T-cell (primary cell): ENCODE measurements at regions not wholly inside any gene's neighbourhood (a gene's known extent, or its start where the extent isn't known, plus 50 kb on each side); places are given as distances from the start of the nearest gene placed in this dataset.

ENCODE experiments used
- ATAC-seq, 4 experiments: fragments of 200-7000 bp in 3 of 4; fragments of 150-1000 bp in 1 of 4; cut with Tn5 transposase; replicated peaks in 1 of 4; 1 replicate in 3 of 4; 2 replicates in 1 of 4; pipeline ENCODE4 v1.10.0; 2021; ENCODE audit warnings: moderate library complexity in 3 of 4, mild to moderate bottlenecking in 2 of 4, moderate number of reproducible peaks in 1 of 4
- CTCF ChIA-PET, 2 donors: fragments of 300-600 bp; sonication (Branson Sonifier 250); formaldehyde crosslinking; loops; one replicate each; lab custom pipeline; 2022; ENCODE audit warnings: antibody characterized with exemption in 2 of 2; lab: Charles Lee
- POLR2A ChIA-PET, 2 donors: fragments of 300-600 bp; sonication (Branson Sonifier 250); formaldehyde crosslinking; loops; one replicate each; lab custom pipeline; 2022; ENCODE audit warnings: antibody characterized with exemption in 2 of 2; lab: Charles Lee
- DNase-seq, 35 experiments: peaks; one replicate each; pipeline versions ENCODE4 v3.0.0 to v3.0.0-alpha.2; 2013 to 2023
- H3K27ac ChIP-seq: one replicate; pipeline ENCODE4 v1.5.1; 2013; ENCODE audit warnings: low read length
- H3K27me3 ChIP-seq, 2 experiments: replicated peaks in 1 of 2; 1 replicate in 1 of 2; 2 replicates in 1 of 2; pipeline versions ENCODE4 v1.6.1 to v1.7.0; 2013; ENCODE audit warnings: low read length in 1 of 2, mixed read lengths in 1 of 2; ENCODE audit not compliant: control insufficient read depth in 2 of 2, insufficient read depth in 2 of 2; ENCODE audit errors: extremely low read depth in 1 of 2
- H3K36me3 ChIP-seq, 2 donors: 1 replicate in 1 of 2; 2 replicates in 1 of 2; pipeline versions ENCODE4 v1.6.1 to v1.7.0; 2013; ENCODE audit warnings: low read length in 1 of 2; ENCODE audit not compliant: control insufficient read depth in 2 of 2, insufficient read depth in 1 of 2; ENCODE audit errors: extremely low read depth in 1 of 2
- H3K4me1 ChIP-seq, 2 experiments: 1 replicate in 1 of 2; 2 replicates in 1 of 2; pipeline versions ENCODE4 v1.6.1 to v1.7.0; 2013; ENCODE audit warnings: low read length in 2 of 2, mixed read lengths in 1 of 2; ENCODE audit not compliant: insufficient read depth in 2 of 2, control insufficient read depth in 1 of 2; ENCODE audit errors: extremely low read depth in 1 of 2
- H3K4me3 ChIP-seq, 2 donors: 1 replicate in 1 of 2; 2 replicates in 1 of 2; pipeline versions ENCODE4 v1.5.1 to v1.7.0; 2013; ENCODE audit warnings: mild to moderate bottlenecking in 2 of 2, low read length in 1 of 2, moderate library complexity in 1 of 2; ENCODE audit not compliant: control insufficient read depth in 1 of 2; ENCODE audit errors: extremely low read depth in 1 of 2
- H3K9me3 ChIP-seq: 2 replicates; pipeline ENCODE4 v1.7.0; 2013
- H3K27ac Mint-ChIP-seq, 2 donors: one replicate each; pipeline ENCODE4 v1.8.0; 2020 to 2021; ENCODE audit warnings: mild to moderate bottlenecking in 2 of 2, mixed read lengths in 2 of 2
- H3K27me3 Mint-ChIP-seq, 2 donors: one replicate each; pipeline ENCODE4 v1.8.0; 2021 to 2022; ENCODE audit warnings: mixed read lengths in 2 of 2
- H3K36me3 Mint-ChIP-seq: one replicate; pipeline ENCODE4 v1.8.0; 2021; ENCODE audit warnings: mixed read lengths
- H3K4me1 Mint-ChIP-seq, 3 donors: one replicate each; pipeline ENCODE4 v1.8.0; 2020 to 2022; ENCODE audit warnings: mixed read lengths in 3 of 3, mild to moderate bottlenecking in 1 of 3
- H3K4me3 Mint-ChIP-seq, 3 donors: one replicate each; pipeline ENCODE4 v1.8.0; 2020 to 2022; ENCODE audit warnings: mild to moderate bottlenecking in 3 of 3, mixed read lengths in 3 of 3, moderate library complexity in 3 of 3
- H3K9me3 Mint-ChIP-seq, 3 donors: one replicate each; pipeline ENCODE4 v1.8.0; 2020 to 2022; ENCODE audit warnings: mixed read lengths in 3 of 3
- WGBS: methylation state at CpG from one replicate; pipeline ENCODE4 v1.1.5; 2013; ENCODE audit warnings: missing lambda C conversion rate; ENCODE audit not compliant: insufficient coverage; 5-methylcytosine and 5-hydroxymethylcytosine counted together

- Mint-ChIP-seq H3K27ac (no peak overlapping the region), H3K9me3 (peaks cover 3 to 13% (median 6%) of the 10 kb centered on the region in 3 donors)
- no peak for ATAC-seq
Measured at GRCh38 chr13:62084728-62085127, 669.1 kb upstream of the PCDH20 start.

GRCh38 chr13:62067821-62068220 lies 652.2 kb upstream of the PCDH20 start:
- no peaks in the 10 kb centered on the region for H3K36me3 Mint-ChIP-seq

More at GRCh38 chr13:62084728-62085127, 669.1 kb upstream of the PCDH20 start:
- H3K27ac ChIP-seq, result no peak overlapping the region
- H3K4me1 ChIP-seq, result no peaks in the 10 kb centered on the region
- ChIA-PET CTCF (no interaction called here), POLR2A (no interaction called here)
- H3K36me3 ChIP-seq, result no peaks in the 10 kb centered on the region
- no peaks in the 10 kb centered on the region for H3K27me3 ChIP-seq
- H3K27me3 Mint-ChIP-seq, result no peaks in the 10 kb centered on the region
- no peak overlapping the region for H3K4me3 ChIP-seq
- no peak for DNase-seq
- H3K36me3 Mint-ChIP-seq, result no peaks in the 10 kb centered on the region
- H3K4me3 Mint-ChIP-seq, result no peak overlapping the region
- H3K4me1 Mint-ChIP-seq, result no peaks in the 10 kb centered on the region
- no peaks in the 10 kb centered on the region for H3K9me3 ChIP-seq

GRCh38 chr13:62065016-62065415 lies 649.4 kb upstream of the PCDH20 start:
- ChIA-PET POLR2A (no interaction called here), CTCF (no interaction called here)
- H3K9me3 Mint-ChIP-seq, result peaks cover 16 to 21% (median 18%) of the 10 kb centered on the region in 3 donors
- H3K36me3 Mint-ChIP-seq, result no peaks in the 10 kb centered on the region
- H3K27me3 Mint-ChIP-seq, result no peaks in the 10 kb centered on the region
- no peaks in the 10 kb centered on the region for H3K27me3 ChIP-seq
- H3K27ac ChIP-seq, result no peak overlapping the region
- DNase-seq (no peak), ATAC-seq (no peak)
- no peak overlapping the region for H3K4me3 Mint-ChIP-seq
- no peak overlapping the region for H3K27ac Mint-ChIP-seq
- H3K4me3 ChIP-seq, result no peak overlapping the region
- H3K9me3 ChIP-seq, result no peaks in the 10 kb centered on the region
- H3K4me1 ChIP-seq, result no peaks in the 10 kb centered on the region
- no peaks in the 10 kb centered on the region for H3K4me1 Mint-ChIP-seq
- no peaks in the 10 kb centered on the region for H3K36me3 ChIP-seq

More at GRCh38 chr13:62067821-62068220, 652.2 kb upstream of the PCDH20 start:
- no peaks in the 10 kb centered on the region for H3K4me1 Mint-ChIP-seq
- no peak overlapping the region for H3K27ac Mint-ChIP-seq
- Histone ChIP-seq H3K4me3 (no peak overlapping the region), H3K27ac (no peak overlapping the region), H3K27me3 (no peaks in the 10 kb centered on the region), H3K36me3 (no peaks in the 10 kb centered on the region), H3K9me3 (no peaks in the 10 kb centered on the region), H3K4me1 (no peaks in the 10 kb centered on the region)
- no peak overlapping the region for H3K4me3 Mint-ChIP-seq
- POLR2A ChIA-PET, result no interaction called here
- CTCF ChIA-PET, result no interaction called here
- H3K27me3 Mint-ChIP-seq, result no peaks in the 10 kb centered on the region
- WGBS, result 86% methylated on average over 1 of the region's 4 CpGs
- no peak for ATAC-seq
- peaks cover 11 to 25% (median 15%) of the 10 kb centered on the region in 3 donors for H3K9me3 Mint-ChIP-seq
- no peak for DNase-seq

- Histone ChIP-seq H3K27me3 (no peaks in the 10 kb centered on the region), H3K36me3 (no peaks in the 10 kb centered on the region), H3K27ac (no peak overlapping the region), H3K9me3 (no peaks in the 10 kb centered on the region), H3K4me3 (no peak overlapping the region), H3K4me1 (no peaks in the 10 kb centered on the region)
- ATAC-seq (no peak), DNase-seq (no peak)
- POLR2A ChIA-PET, result no interaction called here
- H3K27ac Mint-ChIP-seq, result no peak overlapping the region
- no peaks in the 10 kb centered on the region for H3K4me1 Mint-ChIP-seq
- peaks cover 10 to 16% (median 15%) of the 10 kb centered on the region in 3 donors for H3K9me3 Mint-ChIP-seq
- no CpG with 5 or more reads among the region's 1 CpG for WGBS
- H3K36me3 Mint-ChIP-seq, result no peaks in the 10 kb centered on the region
- CTCF ChIA-PET, result no interaction called here
- H3K4me3 Mint-ChIP-seq, result no peak overlapping the region
- H3K27me3 Mint-ChIP-seq, result no peaks in the 10 kb centered on the region
Measured at GRCh38 chr13:62061751-62062150, 646.1 kb upstream of the PCDH20 start.

DNA sequence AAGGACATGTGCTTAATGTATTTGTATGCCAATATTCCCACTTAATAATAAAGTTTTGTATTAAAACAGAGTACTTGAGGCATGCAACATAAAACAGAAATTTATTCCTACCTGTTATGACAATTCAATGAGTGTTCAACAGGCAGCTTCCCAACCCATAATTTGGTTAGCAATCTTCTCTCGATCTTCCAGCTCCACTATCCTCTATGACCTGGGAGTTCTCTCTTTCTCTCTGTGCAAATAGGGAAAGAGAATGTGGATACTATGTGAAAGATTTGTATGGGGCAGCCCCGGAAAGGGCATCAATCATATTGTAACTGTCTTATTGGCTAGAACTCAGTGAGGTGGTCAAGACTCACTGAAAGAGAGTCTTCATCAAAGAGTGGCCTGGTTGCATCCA lies 644.9 kb upstream of the PCDH20 start:
- POLR2A ChIA-PET, result no interaction called here
- H3K27me3 Mint-ChIP-seq, result no peaks in the 10 kb centered on the region
- H3K36me3 Mint-ChIP-seq, result no peaks in the 10 kb centered on the region
- Histone ChIP-seq H3K27me3 (no peaks in the 10 kb centered on the region), H3K36me3 (no peaks in the 10 kb centered on the region), H3K27ac (no peak overlapping the region), H3K9me3 (no peaks in the 10 kb centered on the region), H3K4me3 (no peak overlapping the region), H3K4me1 (no peaks in the 10 kb centered on the region)
- DNase-seq, result no peak
- no peaks in the 10 kb centered on the region for H3K4me1 Mint-ChIP-seq
- no CpG with 5 or more reads among the region's 2 CpGs for WGBS
- H3K9me3 Mint-ChIP-seq, result peaks cover 10 to 16% (median 13%) of the 10 kb centered on the region in 3 donors
- CTCF ChIA-PET, result no interaction called here
- ATAC-seq, result no peak
- H3K4me3 Mint-ChIP-seq, result no peak overlapping the region
- H3K27ac Mint-ChIP-seq, result no peak overlapping the region

- ChIA-PET CTCF (no interaction called here), POLR2A (no interaction called here)
- H3K4me3 Mint-ChIP-seq, result no peak overlapping the region
- H3K27me3 ChIP-seq, result no peaks in the 10 kb centered on the region
- H3K9me3 Mint-ChIP-seq, result peaks cover 10 to 16% (median 10%) of the 10 kb centered on the region in 3 donors
- H3K27ac Mint-ChIP-seq, result no peak overlapping the region
- H3K4me3 ChIP-seq, result no peak overlapping the region
- no peaks in the 10 kb centered on the region for H3K36me3 ChIP-seq
- no peaks in the 10 kb centered on the region for H3K9me3 ChIP-seq
- no peaks in the 10 kb centered on the region for H3K4me1 Mint-ChIP-seq
- DNase-seq (no peak), ATAC-seq (no peak)
- H3K4me1 ChIP-seq, result no peaks in the 10 kb centered on the region
- no peaks in the 10 kb centered on the region for H3K36me3 Mint-ChIP-seq
- WGBS, result no CpG with 5 or more reads among the region's 2 CpGs
- no peaks in the 10 kb centered on the region for H3K27me3 Mint-ChIP-seq
- H3K27ac ChIP-seq, result no peak overlapping the region
Measured at GRCh38 chr13:62057286-62057685, 641.6 kb upstream of the PCDH20 start.

- ChIA-PET POLR2A (interaction anchor here in 1 of 2 donors (0.6 kb wide), 1 partner anchor 1058 kb away, joined by 3 read pairs; no protein-coding TSS in a partner anchor), CTCF (no interaction called here)
- no peak for ATAC-seq
- 100% methylated on average over 1 of the region's 2 CpGs for WGBS
- Histone ChIP-seq H3K27me3 (no peaks in the 10 kb centered on the region), H3K36me3 (no peaks in the 10 kb centered on the region), H3K4me3 (no peak overlapping the region), H3K27ac (no peak overlapping the region), H3K4me1 (no peaks in the 10 kb centered on the region), H3K9me3 (no peaks in the 10 kb centered on the region)
- Mint-ChIP-seq H3K4me3 (no peak overlapping the region), H3K27me3 (no peaks in the 10 kb centered on the region), H3K4me1 (no peaks in the 10 kb centered on the region), H3K36me3 (no peaks in the 10 kb centered on the region), H3K27ac (no peak overlapping the region), H3K9me3 (peaks cover 11 to 21% (median 12%) of the 10 kb centered on the region in 3 donors)
- DNase-seq, result no peak
Measured at GRCh38 chr13:62049992-62050391, 634.3 kb upstream of the PCDH20 start.
